ENCODE measurements at regions not wholly inside any gene's neighbourhood (a gene's known extent, or its start where the extent isn't known, plus 50 kb on each side); places are given as distances from the start of the nearest gene placed in this dataset.

DNA sequence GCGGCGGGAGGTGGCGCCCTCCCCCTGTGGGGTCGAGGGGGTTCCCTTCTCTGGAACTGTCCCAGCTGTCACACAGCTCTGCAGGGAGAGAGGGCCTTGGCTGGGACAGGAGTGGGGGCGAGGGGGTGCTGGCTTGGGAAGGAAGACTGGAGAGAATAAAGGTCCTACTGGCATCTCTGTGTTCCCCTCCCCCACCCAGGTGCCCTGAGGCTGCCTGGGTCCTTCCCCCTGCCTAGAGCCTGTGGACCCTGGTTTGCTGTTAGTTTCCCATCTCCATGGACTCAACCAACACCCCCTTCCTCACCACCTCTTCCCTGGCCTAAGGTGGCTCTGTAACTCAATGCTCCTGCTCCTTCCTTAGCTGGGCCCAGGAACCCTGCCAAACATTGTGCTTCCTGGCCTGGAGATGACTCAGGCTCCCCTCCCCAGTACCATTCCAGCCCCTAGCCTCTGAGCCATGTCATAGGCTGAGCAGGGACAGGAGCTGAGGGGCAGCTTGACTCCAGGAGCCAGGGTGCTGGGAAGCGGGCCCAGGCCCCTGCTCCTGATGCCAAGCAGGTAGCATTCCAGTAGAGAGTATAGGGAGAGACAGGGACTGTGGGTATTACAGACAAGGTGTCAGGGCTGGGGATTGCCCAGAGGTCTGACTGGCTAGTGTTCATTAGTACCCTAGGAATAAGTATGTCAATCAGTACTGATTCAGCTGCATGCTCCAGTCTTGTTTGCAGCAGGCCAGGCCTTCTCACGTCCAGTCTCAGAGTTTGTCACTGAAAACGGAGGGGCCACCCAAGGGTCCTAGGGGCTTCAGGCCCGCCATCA, 100.7 kb downstream of the EFNB1 start:
- Histone ChIP-seq H3K36me3 (ENCODE audit: control insufficient read depth, insufficient read depth, low read length) (no peaks in the 10 kb centered on the region), H3K4me3 (replicated peaks; ENCODE audit: low read depth, low read length) (no peak overlapping the region), H3K27me3 (replicated peaks; ENCODE audit: control insufficient read depth, insufficient read depth, low read length) (no peaks in the 10 kb centered on the region)
- DNase-seq (ENCODE audit: extremely low read depth, insufficient read length) = no peak
- no peak for TF ChIP-seq CTCF (IDR thresholded peaks at IDR 0.05; ENCODE audit: insufficient read depth, low read length, poor library complexity, severe bottlenecking)

DNA sequence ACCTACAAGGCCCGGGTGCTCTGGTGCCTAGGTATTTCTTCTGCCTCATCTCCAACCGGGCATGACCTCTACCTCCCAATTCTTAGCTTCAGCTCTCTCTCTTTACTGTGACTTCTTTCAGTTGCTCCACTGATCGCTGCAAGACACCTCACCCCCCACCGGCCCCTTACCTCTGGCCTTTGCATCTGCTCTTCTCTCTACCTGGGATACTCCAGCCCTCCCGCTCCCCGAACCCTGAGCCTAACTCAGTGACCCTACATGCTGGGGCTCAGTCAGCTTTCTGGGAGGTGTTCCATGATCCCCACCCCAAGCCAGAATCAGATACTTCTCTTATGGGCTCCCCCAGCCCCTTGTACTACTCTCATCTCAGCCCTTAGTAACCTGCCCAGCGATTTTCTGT, 99.6 kb downstream of the EFNB1 start:
- Histone ChIP-seq H3K27me3 (replicated peaks; ENCODE audit: control insufficient read depth, insufficient read depth, low read length) (no peaks in the 10 kb centered on the region), H3K4me3 (replicated peaks; ENCODE audit: low read depth, low read length) (no peak overlapping the region)
- TF ChIP-seq CTCF (IDR thresholded peaks at IDR 0.05; ENCODE audit: insufficient read depth, low read length, poor library complexity, severe bottlenecking) = no peak

GRCh38 chrX:68927178-68927577, 98.4 kb downstream of the EFNB1 start:
- DNase-seq (ENCODE audit: extremely low read depth, insufficient read length) = no peak
- no peak for TF ChIP-seq CTCF (IDR thresholded peaks at IDR 0.05; ENCODE audit: insufficient read depth, low read length, poor library complexity, severe bottlenecking)
- no peaks in the 10 kb centered on the region for H3K27me3 ChIP-seq (replicated peaks; ENCODE audit: control insufficient read depth, insufficient read depth, low read length)
- H3K36me3 ChIP-seq (ENCODE audit: control insufficient read depth, insufficient read depth, low read length) = no peaks in the 10 kb centered on the region
- no peak overlapping the region for H3K4me3 ChIP-seq (replicated peaks; ENCODE audit: low read depth, low read length)

More for the DNA sequence above, 99.6 kb downstream of the EFNB1 start:
- DNase-seq (ENCODE audit: extremely low read depth, insufficient read length) = no peak
- H3K36me3 ChIP-seq (ENCODE audit: control insufficient read depth, insufficient read depth, low read length) = no peaks in the 10 kb centered on the region

DNA sequence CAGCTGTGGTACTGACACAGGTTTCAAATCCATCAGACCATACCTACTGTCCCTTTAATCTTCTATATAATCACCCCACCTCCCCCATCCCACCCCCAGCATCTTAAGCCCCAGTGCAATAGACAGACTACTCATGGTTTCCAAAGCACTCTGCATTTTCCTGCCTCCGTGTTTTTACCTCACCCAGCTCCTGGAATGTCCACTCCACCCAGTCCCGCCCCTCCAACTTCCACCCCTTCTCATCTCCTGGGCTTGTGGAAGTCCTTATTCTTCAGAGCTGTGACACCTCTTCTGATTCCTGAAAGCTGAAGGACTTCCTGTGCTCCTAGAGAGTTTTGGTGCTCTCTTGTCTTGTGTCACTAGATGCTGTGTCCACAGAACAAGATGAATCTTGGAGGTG, 94.3 kb downstream of the EFNB1 start:
- Histone ChIP-seq H3K27me3 (replicated peaks; ENCODE audit: control insufficient read depth, insufficient read depth, low read length) (no peaks in the 10 kb centered on the region), H3K4me3 (replicated peaks; ENCODE audit: low read depth, low read length) (no peak overlapping the region), H3K36me3 (ENCODE audit: control insufficient read depth, insufficient read depth, low read length) (no peaks in the 10 kb centered on the region)
- TF ChIP-seq CTCF (IDR thresholded peaks at IDR 0.05; ENCODE audit: insufficient read depth, low read length, poor library complexity, severe bottlenecking) = no peak
- DNase-seq (ENCODE audit: extremely low read depth, insufficient read length) = no peak

GRCh38 chrX:68922013-68922412, 93.2 kb downstream of the EFNB1 start:
- no peaks in the 10 kb centered on the region for H3K36me3 ChIP-seq (ENCODE audit: control insufficient read depth, insufficient read depth, low read length)
- no peaks in the 10 kb centered on the region for H3K27me3 ChIP-seq (replicated peaks; ENCODE audit: control insufficient read depth, insufficient read depth, low read length)
- DNase-seq (ENCODE audit: extremely low read depth, insufficient read length) = no peak
- TF ChIP-seq CTCF (IDR thresholded peaks at IDR 0.05; ENCODE audit: insufficient read depth, low read length, poor library complexity, severe bottlenecking) = no peak
- no peak overlapping the region for H3K4me3 ChIP-seq (replicated peaks; ENCODE audit: low read depth, low read length)

All from GM06990 (cell line).